ENCODE measurements at regions not wholly inside any gene's neighbourhood (a gene's known extent, or its start where the extent isn't known, plus 50 kb on each side); places are given as distances from the start of the nearest gene placed in this dataset.

DNA sequence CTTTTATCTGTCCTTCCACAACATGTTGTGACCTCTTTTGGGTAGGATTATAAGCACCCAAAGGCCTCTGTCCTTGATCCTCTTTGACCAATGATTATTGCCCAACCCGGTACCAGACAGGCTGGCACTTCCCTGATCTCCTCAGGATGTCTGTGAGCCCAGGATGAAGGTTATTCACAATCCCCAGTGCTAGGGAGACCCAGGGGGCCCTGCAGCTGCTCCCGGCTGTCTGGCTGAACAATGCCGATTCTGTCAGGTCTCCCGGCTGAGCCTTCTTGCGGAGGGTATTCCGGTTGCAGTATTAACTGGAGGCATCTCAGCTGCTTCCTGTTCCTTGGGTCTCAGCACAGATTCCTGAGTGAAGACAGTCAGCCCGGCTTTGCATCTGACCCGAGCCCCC lies 71.2 kb upstream of the CDON start:
- TF ChIP-seq, protein P1, sequence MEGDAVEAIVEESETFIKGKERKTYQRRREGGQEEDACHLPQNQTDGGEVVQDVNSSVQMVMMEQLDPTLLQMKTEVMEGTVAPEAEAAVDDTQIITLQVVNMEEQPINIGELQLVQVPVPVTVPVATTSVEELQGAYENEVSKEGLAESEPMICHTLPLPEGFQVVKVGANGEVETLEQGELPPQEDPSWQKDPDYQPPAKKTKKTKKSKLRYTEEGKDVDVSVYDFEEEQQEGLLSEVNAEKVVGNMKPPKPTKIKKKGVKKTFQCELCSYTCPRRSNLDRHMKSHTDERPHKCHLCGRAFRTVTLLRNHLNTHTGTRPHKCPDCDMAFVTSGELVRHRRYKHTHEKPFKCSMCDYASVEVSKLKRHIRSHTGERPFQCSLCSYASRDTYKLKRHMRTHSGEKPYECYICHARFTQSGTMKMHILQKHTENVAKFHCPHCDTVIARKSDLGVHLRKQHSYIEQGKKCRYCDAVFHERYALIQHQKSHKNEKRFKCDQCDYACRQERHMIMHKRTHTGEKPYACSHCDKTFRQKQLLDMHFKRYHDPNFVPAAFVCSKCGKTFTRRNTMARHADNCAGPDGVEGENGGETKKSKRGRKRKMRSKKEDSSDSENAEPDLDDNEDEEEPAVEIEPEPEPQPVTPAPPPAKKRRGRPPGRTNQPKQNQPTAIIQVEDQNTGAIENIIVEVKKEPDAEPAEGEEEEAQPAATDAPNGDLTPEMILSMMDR (conservative IDR thresholded peaks at IDR 0.05; ENCODE audit: low read depth, low read length) = no peak
- no peak for TF ChIP-seq POLR2A (IDR thresholded peaks at IDR 0.05; ENCODE audit: low read depth, low read length)
